T-cell (primary cell): ENCODE measurements at regions not wholly inside any gene's neighbourhood (a gene's known extent, or its start where the extent isn't known, plus 50 kb on each side); places are given as distances from the start of the nearest gene placed in this dataset.

Source experiments
- ATAC-seq, 4 experiments: fragments of 200-7000 bp in 3 of 4; fragments of 150-1000 bp in 1 of 4; cut with Tn5 transposase; replicated peaks in 1 of 4; 1 replicate in 3 of 4; 2 replicates in 1 of 4; pipeline ENCODE4 v1.10.0; 2021; ENCODE audit warnings: moderate library complexity in 3 of 4, mild to moderate bottlenecking in 2 of 4, moderate number of reproducible peaks in 1 of 4
- CTCF ChIA-PET, 2 donors: fragments of 300-600 bp; sonication (Branson Sonifier 250); formaldehyde crosslinking; loops; one replicate each; lab custom pipeline; 2022; ENCODE audit warnings: antibody characterized with exemption in 2 of 2; lab: Charles Lee
- POLR2A ChIA-PET, 2 donors: fragments of 300-600 bp; sonication (Branson Sonifier 250); formaldehyde crosslinking; loops; one replicate each; lab custom pipeline; 2022; ENCODE audit warnings: antibody characterized with exemption in 2 of 2; lab: Charles Lee
- DNase-seq, 35 experiments: peaks; one replicate each; pipeline versions ENCODE4 v3.0.0 to v3.0.0-alpha.2; 2013 to 2023
- H3K27ac ChIP-seq: one replicate; pipeline ENCODE4 v1.5.1; 2013; ENCODE audit warnings: low read length
- H3K27me3 ChIP-seq, 2 experiments: replicated peaks in 1 of 2; 1 replicate in 1 of 2; 2 replicates in 1 of 2; pipeline versions ENCODE4 v1.6.1 to v1.7.0; 2013; ENCODE audit warnings: low read length in 1 of 2, mixed read lengths in 1 of 2; ENCODE audit not compliant: control insufficient read depth in 2 of 2, insufficient read depth in 2 of 2; ENCODE audit errors: extremely low read depth in 1 of 2
- H3K36me3 ChIP-seq, 2 donors: 1 replicate in 1 of 2; 2 replicates in 1 of 2; pipeline versions ENCODE4 v1.6.1 to v1.7.0; 2013; ENCODE audit warnings: low read length in 1 of 2; ENCODE audit not compliant: control insufficient read depth in 2 of 2, insufficient read depth in 1 of 2; ENCODE audit errors: extremely low read depth in 1 of 2
- H3K4me1 ChIP-seq, 2 experiments: 1 replicate in 1 of 2; 2 replicates in 1 of 2; pipeline versions ENCODE4 v1.6.1 to v1.7.0; 2013; ENCODE audit warnings: low read length in 2 of 2, mixed read lengths in 1 of 2; ENCODE audit not compliant: insufficient read depth in 2 of 2, control insufficient read depth in 1 of 2; ENCODE audit errors: extremely low read depth in 1 of 2
- H3K4me3 ChIP-seq, 2 donors: 1 replicate in 1 of 2; 2 replicates in 1 of 2; pipeline versions ENCODE4 v1.5.1 to v1.7.0; 2013; ENCODE audit warnings: mild to moderate bottlenecking in 2 of 2, low read length in 1 of 2, moderate library complexity in 1 of 2; ENCODE audit not compliant: control insufficient read depth in 1 of 2; ENCODE audit errors: extremely low read depth in 1 of 2
- H3K9me3 ChIP-seq: 2 replicates; pipeline ENCODE4 v1.7.0; 2013
- H3K27ac Mint-ChIP-seq, 2 donors: one replicate each; pipeline ENCODE4 v1.8.0; 2020 to 2021; ENCODE audit warnings: mild to moderate bottlenecking in 2 of 2, mixed read lengths in 2 of 2
- H3K27me3 Mint-ChIP-seq, 2 donors: one replicate each; pipeline ENCODE4 v1.8.0; 2021 to 2022; ENCODE audit warnings: mixed read lengths in 2 of 2
- H3K36me3 Mint-ChIP-seq: one replicate; pipeline ENCODE4 v1.8.0; 2021; ENCODE audit warnings: mixed read lengths
- H3K4me1 Mint-ChIP-seq, 3 donors: one replicate each; pipeline ENCODE4 v1.8.0; 2020 to 2022; ENCODE audit warnings: mixed read lengths in 3 of 3, mild to moderate bottlenecking in 1 of 3
- H3K4me3 Mint-ChIP-seq, 3 donors: one replicate each; pipeline ENCODE4 v1.8.0; 2020 to 2022; ENCODE audit warnings: mild to moderate bottlenecking in 3 of 3, mixed read lengths in 3 of 3, moderate library complexity in 3 of 3
- H3K9me3 Mint-ChIP-seq, 3 donors: one replicate each; pipeline ENCODE4 v1.8.0; 2020 to 2022; ENCODE audit warnings: mixed read lengths in 3 of 3
- WGBS: methylation state at CpG from one replicate; pipeline ENCODE4 v1.1.5; 2013; ENCODE audit warnings: missing lambda C conversion rate; ENCODE audit not compliant: insufficient coverage; 5-methylcytosine and 5-hydroxymethylcytosine counted together

GRCh38 chr14:86897224-86897623, 1095.8 kb downstream of the GALC start:
- ChIA-PET CTCF (no interaction called here), POLR2A (no interaction called here)
- Histone ChIP-seq H3K27ac (no peak overlapping the region), H3K4me3 (no peak overlapping the region), H3K4me1 (no peaks in the 10 kb centered on the region), H3K9me3 (no peaks in the 10 kb centered on the region), H3K36me3 (no peaks in the 10 kb centered on the region), H3K27me3 (no peaks in the 10 kb centered on the region)
- Mint-ChIP-seq H3K9me3 (peaks cover 0 to 3% (median 2%) of the 10 kb centered on the region in 3 donors), H3K36me3 (no peaks in the 10 kb centered on the region), H3K27ac (no peak overlapping the region), H3K4me3 (no peak overlapping the region), H3K4me1 (no peaks in the 10 kb centered on the region), H3K27me3 (no peaks in the 10 kb centered on the region)
- no peak for ATAC-seq
- no peak for DNase-seq

DNA sequence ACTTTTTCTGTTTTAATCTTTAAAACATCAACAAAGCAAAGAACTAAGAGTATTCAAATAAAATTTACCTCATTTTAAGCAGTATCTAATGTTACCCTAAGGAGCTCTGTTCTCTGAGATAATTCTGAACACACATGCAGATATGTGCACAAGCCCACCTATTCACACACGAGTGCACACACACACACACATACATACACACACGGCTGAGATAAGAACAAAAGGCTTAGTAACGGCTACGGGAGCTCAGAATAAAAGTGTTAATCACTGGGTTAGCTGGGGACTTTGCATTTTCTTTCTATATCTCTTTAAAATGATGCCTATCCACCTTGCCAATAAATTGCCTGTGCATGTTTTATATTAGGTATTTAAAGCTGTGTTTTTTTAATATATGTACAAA, 1096.3 kb downstream of the GALC start:
- DNase-seq (no peak), ATAC-seq (no peak)
- no peaks in the 10 kb centered on the region for H3K4me1 ChIP-seq
- H3K4me3 ChIP-seq: no peak overlapping the region
- H3K9me3 ChIP-seq: no peaks in the 10 kb centered on the region
- H3K27me3 Mint-ChIP-seq: no peaks in the 10 kb centered on the region
- H3K36me3 Mint-ChIP-seq: no peaks in the 10 kb centered on the region
- POLR2A ChIA-PET: no interaction called here
- WGBS: no CpG with 5 or more reads among the region's 4 CpGs
- H3K9me3 Mint-ChIP-seq: peaks cover 0 to 3% (median 2%) of the 10 kb centered on the region in 3 donors
- CTCF ChIA-PET: no interaction called here
- no peaks in the 10 kb centered on the region for H3K4me1 Mint-ChIP-seq
- H3K36me3 ChIP-seq: no peaks in the 10 kb centered on the region
- no peak overlapping the region for H3K27ac ChIP-seq
- no peaks in the 10 kb centered on the region for H3K27me3 ChIP-seq
- H3K4me3 Mint-ChIP-seq: no peak overlapping the region
- no peak overlapping the region for H3K27ac Mint-ChIP-seq

GRCh38 chr14:86892152-86892956, 1100.6 kb downstream of the GALC start:
- ChIA-PET POLR2A (no interaction called here), CTCF (no interaction called here)
- no peaks in the 10 kb centered on the region for H3K27me3 ChIP-seq
- H3K27ac ChIP-seq: no peak overlapping the region
- H3K9me3 ChIP-seq: no peaks in the 10 kb centered on the region
- H3K27ac Mint-ChIP-seq: no peak overlapping the region
- H3K4me3 ChIP-seq: no peak overlapping the region
- peaks cover 8 to 23% (median 14%) of the 10 kb centered on the region in 3 donors for H3K9me3 Mint-ChIP-seq
- DNase-seq (no peak), ATAC-seq (no peak)
- WGBS: no CpG with 5 or more reads among the region's 2 CpGs
- no peaks in the 10 kb centered on the region for H3K36me3 ChIP-seq
- no peaks in the 10 kb centered on the region for H3K4me1 ChIP-seq
- H3K4me3 Mint-ChIP-seq: no peak overlapping the region
- no peaks in the 10 kb centered on the region for H3K36me3 Mint-ChIP-seq
- H3K4me1 Mint-ChIP-seq: no peaks in the 10 kb centered on the region
- no peaks in the 10 kb centered on the region for H3K27me3 Mint-ChIP-seq

- ChIA-PET POLR2A (no interaction called here), CTCF (no interaction called here)
- ATAC-seq (no peak), DNase-seq (no peak)
- Mint-ChIP-seq H3K4me3 (no peak overlapping the region), H3K4me1 (no peaks in the 10 kb centered on the region), H3K36me3 (no peaks in the 10 kb centered on the region), H3K9me3 (peaks cover 16 to 17% (median 17%) of the 10 kb centered on the region in 3 donors), H3K27me3 (no peaks in the 10 kb centered on the region), H3K27ac (no peak overlapping the region)
- Histone ChIP-seq H3K27me3 (no peaks in the 10 kb centered on the region), H3K9me3 (no peaks in the 10 kb centered on the region), H3K27ac (no peak overlapping the region), H3K4me3 (no peak overlapping the region), H3K4me1 (no peaks in the 10 kb centered on the region), H3K36me3 (no peaks in the 10 kb centered on the region)
- no CpG with 5 or more reads among the region's 4 CpGs for WGBS
Observed at GRCh38 chr14:86885280-86885679, 1107.7 kb downstream of the GALC start.

DNA sequence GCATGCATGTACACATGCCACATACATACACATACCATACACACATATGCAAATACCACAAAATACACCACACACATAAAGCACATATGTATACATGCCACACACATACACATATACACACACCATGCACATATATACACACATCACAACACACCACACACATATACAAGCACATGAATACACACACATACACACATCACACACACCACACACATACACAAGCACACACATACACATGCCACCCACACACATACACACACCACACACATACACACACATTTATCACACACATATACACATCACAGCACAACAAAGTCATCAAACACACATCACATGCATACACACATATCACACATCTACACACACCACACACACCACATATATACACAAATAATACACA, 1108.5 kb downstream of the GALC start:
- Mint-ChIP-seq H3K9me3 (peaks cover 10 to 12% (median 10%) of the 10 kb centered on the region in 3 donors), H3K27ac (no peak overlapping the region), H3K4me1 (no peaks in the 10 kb centered on the region), H3K36me3 (no peaks in the 10 kb centered on the region), H3K4me3 (no peak overlapping the region), H3K27me3 (no peaks in the 10 kb centered on the region)
- no peaks in the 10 kb centered on the region for H3K27me3 ChIP-seq
- no peak overlapping the region for H3K4me3 ChIP-seq
- no peak for DNase-seq
- no peaks in the 10 kb centered on the region for H3K4me1 ChIP-seq
- ChIA-PET POLR2A (no interaction called here), CTCF (no interaction called here)
- H3K36me3 ChIP-seq: no peaks in the 10 kb centered on the region
- H3K27ac ChIP-seq: no peak overlapping the region
- no peaks in the 10 kb centered on the region for H3K9me3 ChIP-seq
- no peak for ATAC-seq

- Mint-ChIP-seq H3K27me3 (no peaks in the 10 kb centered on the region), H3K36me3 (no peaks in the 10 kb centered on the region), H3K27ac (no peak overlapping the region), H3K4me1 (no peaks in the 10 kb centered on the region), H3K4me3 (no peak overlapping the region), H3K9me3 (peaks cover 10 to 12% (median 10%) of the 10 kb centered on the region in 3 donors)
- ChIA-PET CTCF (no interaction called here), POLR2A (no interaction called here)
- H3K9me3 ChIP-seq: no peaks in the 10 kb centered on the region
- H3K27me3 ChIP-seq: no peaks in the 10 kb centered on the region
- H3K27ac ChIP-seq: no peak overlapping the region
- 20% methylated on average over 1 of the region's 3 CpGs for WGBS
- no peak for ATAC-seq
- no peak for DNase-seq
- no peak overlapping the region for H3K4me3 ChIP-seq
- H3K4me1 ChIP-seq: no peaks in the 10 kb centered on the region
- no peaks in the 10 kb centered on the region for H3K36me3 ChIP-seq
Observed at GRCh38 chr14:86882818-86883217, 1110.2 kb downstream of the GALC start.

GRCh38 chr14:86865934-86866333, 1127.0 kb downstream of the GALC start:
- Mint-ChIP-seq H3K36me3 (no peaks in the 10 kb centered on the region), H3K27ac (no peak overlapping the region), H3K4me1 (no peaks in the 10 kb centered on the region), H3K4me3 (no peak overlapping the region), H3K9me3 (peaks cover 4 to 11% (median 7%) of the 10 kb centered on the region in 3 donors), H3K27me3 (no peaks in the 10 kb centered on the region)
- no peak for DNase-seq
- Histone ChIP-seq H3K27me3 (no peaks in the 10 kb centered on the region), H3K4me1 (no peaks in the 10 kb centered on the region), H3K27ac (no peak overlapping the region), H3K36me3 (no peaks in the 10 kb centered on the region), H3K4me3 (no peak overlapping the region), H3K9me3 (no peaks in the 10 kb centered on the region)
- ATAC-seq: no peak
- CTCF ChIA-PET: no interaction called here
- 80% methylated on average over 1 of the region's 3 CpGs for WGBS
- POLR2A ChIA-PET: no interaction called here
